Kidney epithelial cell (primary cell): ENCODE measurements at regions not wholly inside any gene's neighbourhood (a gene's known extent, or its start where the extent isn't known, plus 50 kb on each side); places are given as distances from the start of the nearest gene placed in this dataset.

Source experiments
- DNase-seq: peaks from one replicate; pipeline ENCODE4 v3.0.0-alpha.2; 2010; ENCODE audit warnings: low read depth
- H3K27me3 ChIP-seq: 2 replicates; pipeline ENCODE4 v1.6.0; 2011; ENCODE audit warnings: low read length; ENCODE audit not compliant: control insufficient read depth, insufficient read depth
- H3K36me3 ChIP-seq: 2 replicates; pipeline ENCODE4 v1.5.1; 2011; ENCODE audit warnings: low read length; ENCODE audit not compliant: control insufficient read depth, insufficient read depth
- H3K4me3 ChIP-seq: 2 replicates; pipeline ENCODE4 v1.5.1; 2011; ENCODE audit warnings: low read depth, mild to moderate bottlenecking, control low read depth, low read length
- TF ChIP-seq, protein P1 (sequence below): IDR thresholded peaks from 2 replicates; pipeline ENCODE4 v1.5.1; 2011; ENCODE audit warnings: mild to moderate bottlenecking, moderate library complexity, low read length, control low read depth, inconsistent platforms; ENCODE audit not compliant: insufficient read depth, poor library complexity, severe bottlenecking

DNA sequence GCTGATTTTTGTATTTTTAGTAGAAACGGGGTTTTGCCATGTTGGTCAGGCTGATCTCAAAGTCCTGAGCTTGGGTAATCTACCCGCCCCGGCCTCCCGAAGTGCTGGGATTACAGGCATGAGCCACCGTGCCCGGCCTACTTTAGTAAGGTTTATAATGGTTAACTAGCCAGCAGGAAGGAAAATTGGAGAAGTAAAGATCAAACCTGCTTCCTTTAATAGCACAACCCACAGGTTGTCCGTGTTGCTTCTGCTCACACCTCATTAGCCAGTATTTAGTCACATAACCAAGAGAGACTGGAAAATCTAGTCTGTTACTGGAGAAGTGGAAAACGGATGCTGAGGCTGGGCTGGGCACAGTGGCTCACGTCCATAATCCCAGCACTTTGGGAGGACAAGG lies 51.9 kb upstream of the TBL1XR1 start:
- DNase-seq = no peak
- TF ChIP-seq, protein P1, sequence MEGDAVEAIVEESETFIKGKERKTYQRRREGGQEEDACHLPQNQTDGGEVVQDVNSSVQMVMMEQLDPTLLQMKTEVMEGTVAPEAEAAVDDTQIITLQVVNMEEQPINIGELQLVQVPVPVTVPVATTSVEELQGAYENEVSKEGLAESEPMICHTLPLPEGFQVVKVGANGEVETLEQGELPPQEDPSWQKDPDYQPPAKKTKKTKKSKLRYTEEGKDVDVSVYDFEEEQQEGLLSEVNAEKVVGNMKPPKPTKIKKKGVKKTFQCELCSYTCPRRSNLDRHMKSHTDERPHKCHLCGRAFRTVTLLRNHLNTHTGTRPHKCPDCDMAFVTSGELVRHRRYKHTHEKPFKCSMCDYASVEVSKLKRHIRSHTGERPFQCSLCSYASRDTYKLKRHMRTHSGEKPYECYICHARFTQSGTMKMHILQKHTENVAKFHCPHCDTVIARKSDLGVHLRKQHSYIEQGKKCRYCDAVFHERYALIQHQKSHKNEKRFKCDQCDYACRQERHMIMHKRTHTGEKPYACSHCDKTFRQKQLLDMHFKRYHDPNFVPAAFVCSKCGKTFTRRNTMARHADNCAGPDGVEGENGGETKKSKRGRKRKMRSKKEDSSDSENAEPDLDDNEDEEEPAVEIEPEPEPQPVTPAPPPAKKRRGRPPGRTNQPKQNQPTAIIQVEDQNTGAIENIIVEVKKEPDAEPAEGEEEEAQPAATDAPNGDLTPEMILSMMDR = no peak
- Histone ChIP-seq H3K27me3 (no peaks in the 10 kb centered on the region), H3K36me3 (no peaks in the 10 kb centered on the region), H3K4me3 (no peak overlapping the region)

DNA sequence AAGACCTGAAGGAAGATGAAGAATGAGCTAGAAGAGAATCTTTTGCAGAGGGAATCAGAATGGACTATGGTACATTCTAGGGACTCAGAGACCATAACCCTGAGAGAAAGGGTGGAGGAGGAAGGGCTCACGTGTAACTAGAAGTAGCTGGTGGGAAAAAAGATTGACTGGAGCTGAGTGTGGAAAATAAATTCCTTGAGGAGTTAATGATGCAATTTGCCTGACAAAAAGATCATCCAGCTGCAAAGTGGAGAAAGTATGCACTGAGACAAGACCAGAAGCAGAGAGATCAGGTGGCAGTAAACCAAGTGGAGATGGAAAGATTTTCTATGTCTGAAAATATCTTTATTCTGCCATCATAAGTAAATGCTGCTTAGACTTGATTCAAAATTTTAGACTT lies 52.9 kb upstream of the TBL1XR1 start:
- Histone ChIP-seq H3K27me3 (no peaks in the 10 kb centered on the region), H3K36me3 (no peaks in the 10 kb centered on the region), H3K4me3 (no peak overlapping the region)
- DNase-seq = no peak
- TF ChIP-seq, protein P1 = no peak

DNA sequence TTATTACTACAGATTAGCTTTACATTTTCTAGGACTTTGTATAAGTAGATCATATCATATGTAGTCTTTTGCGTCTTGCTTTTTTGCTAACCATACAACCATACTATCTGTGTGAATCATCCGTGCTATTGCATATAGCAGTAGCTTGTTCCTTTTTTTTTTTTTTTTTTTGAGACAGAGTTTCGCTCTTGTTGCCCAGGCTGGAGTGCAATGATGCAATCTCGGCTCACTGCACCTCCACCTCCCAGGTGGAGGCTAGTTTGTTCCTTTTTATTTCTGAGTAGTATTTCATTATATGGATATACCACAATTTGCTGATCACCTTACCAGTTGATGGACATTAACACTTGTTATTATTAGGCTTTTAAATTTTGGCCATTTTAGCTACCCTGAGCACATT lies 54.5 kb upstream of the TBL1XR1 start:
- H3K36me3 ChIP-seq = no peaks in the 10 kb centered on the region
- H3K4me3 ChIP-seq = no peak overlapping the region
- no peak for DNase-seq
- no peaks in the 10 kb centered on the region for H3K27me3 ChIP-seq
- TF ChIP-seq, protein P1 = no peak

DNA sequence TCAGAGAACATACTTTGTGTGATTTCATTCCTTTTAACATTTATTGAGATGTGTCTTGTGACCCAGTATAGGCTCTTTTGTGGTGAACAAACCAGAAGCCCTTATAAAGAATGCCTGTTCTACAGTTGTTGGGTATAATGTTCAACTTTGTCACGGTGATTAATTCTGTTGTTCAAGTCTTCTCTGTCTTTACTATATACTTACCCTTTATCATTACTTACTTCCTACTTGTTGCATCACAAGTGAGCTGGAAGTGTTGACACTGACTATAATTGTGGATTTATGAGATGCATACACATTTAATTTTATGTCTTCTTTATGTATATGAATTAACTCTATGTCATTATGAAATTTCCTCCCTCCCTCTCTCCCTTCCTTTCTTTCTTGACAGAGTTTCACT lies 59.7 kb upstream of the TBL1XR1 start:
- no peak for DNase-seq
- Histone ChIP-seq H3K36me3 (no peaks in the 10 kb centered on the region), H3K27me3 (no peaks in the 10 kb centered on the region), H3K4me3 (no peak overlapping the region)
- TF ChIP-seq, protein P1 = no peak

DNA sequence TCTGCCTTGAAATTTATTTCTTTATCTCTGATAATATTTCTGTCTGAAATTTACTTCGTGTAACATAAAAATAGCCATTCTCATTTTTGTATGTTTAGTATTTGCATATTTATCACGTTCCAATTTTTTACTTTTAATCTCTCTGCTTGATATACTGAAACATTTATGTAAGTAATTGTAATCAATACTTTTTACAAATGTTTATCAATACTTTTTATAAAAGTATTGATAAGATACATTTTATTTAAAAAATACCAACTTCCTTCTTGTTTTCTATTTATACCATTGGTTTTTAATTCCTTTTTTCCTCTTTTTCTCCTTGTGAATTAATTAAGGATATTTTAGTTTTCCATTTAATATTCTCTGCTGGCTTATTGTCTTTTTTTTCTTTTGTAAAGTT lies 60.3 kb upstream of the TBL1XR1 start:
- H3K36me3 ChIP-seq = no peaks in the 10 kb centered on the region
- no peaks in the 10 kb centered on the region for H3K27me3 ChIP-seq
- TF ChIP-seq, protein P1 = no peak
- H3K4me3 ChIP-seq = no peak overlapping the region
- no peak for DNase-seq

DNA sequence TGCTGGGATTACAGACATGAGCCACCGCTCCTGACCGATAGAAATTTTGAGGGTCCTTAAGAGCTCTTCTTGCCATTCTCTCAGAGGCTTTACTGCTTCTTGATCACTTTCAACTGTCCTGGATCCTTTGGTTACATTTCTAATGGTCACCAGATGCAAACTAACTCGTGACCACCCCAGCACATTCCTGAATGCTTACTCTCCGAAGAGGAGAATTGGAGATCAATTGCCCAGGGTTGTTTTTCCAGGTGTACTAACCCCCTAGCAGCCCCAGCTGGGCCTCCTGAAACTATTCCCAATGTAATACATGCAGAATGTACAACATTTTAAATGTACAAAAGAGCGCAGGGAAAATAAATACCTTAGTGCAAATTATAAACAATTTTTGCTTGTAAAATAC lies 65.1 kb upstream of the TBL1XR1 start:
- Histone ChIP-seq H3K4me3 (no peak overlapping the region), H3K27me3 (no peaks in the 10 kb centered on the region), H3K36me3 (no peaks in the 10 kb centered on the region)
- TF ChIP-seq, protein P1 = no peak
- peak; percentile 44 for DNase-seq
